ENCODE measurements at regions not wholly inside any gene's neighbourhood (a gene's known extent, or its start where the extent isn't known, plus 50 kb on each side); places are given as distances from the start of the nearest gene placed in this dataset.
"Not testable (repeated sequence)": the region's sequence is repeated elsewhere in the genome, so short reads cannot be mapped to it uniquely, and the experiment has no call there.

GRCh38 chr1:111063595-111063994 lies 76.3 kb downstream of the DRAM2 start:
- DNase-seq = no peak

- DNase-seq = no peak
Measured at GRCh38 chr1:111062624-111063023, 77.3 kb downstream of the DRAM2 start.

- DNase-seq = no peak
Measured at GRCh38 chr1:111062081-111062480, 77.8 kb downstream of the DRAM2 start.

- DNase-seq = no peak
Measured at GRCh38 chr1:111054656-111055055, 85.2 kb downstream of the DRAM2 start.

- DNase-seq = no peak
Measured at GRCh38 chr1:111052246-111052645, 87.6 kb downstream of the DRAM2 start.

- DNase-seq = not testable (repeated sequence)
Measured at GRCh38 chr1:111048253-111048652, 84.5 kb upstream of the LRIF1 start.

GRCh38 chr1:111045033-111045722 lies 81.5 kb upstream of the LRIF1 start:
- DNase-seq = no peak

- DNase-seq = peak; percentile 11
Measured at GRCh38 chr1:111032295-111032897, 68.7 kb upstream of the LRIF1 start.

GRCh38 chr1:111030590-111030989 lies 66.9 kb upstream of the LRIF1 start:
- DNase-seq = peak; percentile 35

- no peak for DNase-seq
Measured at GRCh38 chr1:111025109-111025508, 61.4 kb upstream of the LRIF1 start.

- DNase-seq = no peak
Measured at GRCh38 chr1:111015222-111015621, 51.5 kb upstream of the LRIF1 start.
